Liver (tissue), 3 donors: ENCODE measurements at regions not wholly inside any gene's neighbourhood (a gene's known extent, or its start where the extent isn't known, plus 50 kb on each side); places are given as distances from the start of the nearest gene placed in this dataset.

ENCODE experiments used
- CTCF ChIP-seq: fragments of 150-350 bp; IDR thresholded peaks from 2 replicates; pipeline ENCODE4 v1.5.1; 2017; ENCODE audit warnings: improper control_type of control experiment, low read depth, low read length; ENCODE audit not compliant: missing input control
- GABPA ChIP-seq, 2 donors: IDR thresholded peaks in 1 of 2; conservative IDR thresholded peaks in 1 of 2; 2 replicates each; pipeline ENCODE4 v1.6.1; 2016; ENCODE audit warnings: antibody characterized with exemption in 2 of 2, mild to moderate bottlenecking in 1 of 2, moderate library complexity in 1 of 2
- TAF1 ChIP-seq: conservative IDR thresholded peaks from 2 replicates; pipeline ENCODE4 v1.6.1; 2016; ENCODE audit warnings: antibody characterized with exemption, mild to moderate bottlenecking
- YY1 ChIP-seq: IDR thresholded peaks from 2 replicates; pipeline ENCODE4 v1.6.1; 2016; ENCODE audit warnings: antibody characterized with exemption, mild to moderate bottlenecking
- TF ChIP-seq, protein P1 (sequence below): IDR thresholded peaks from 2 replicates; pipeline ENCODE4 v1.6.1; 2016; ENCODE audit warnings: antibody characterized with exemption
- donor health status: healthy.
- donor health status: healthy.

GRCh38 chr2:146240391-146240790, 1604.4 kb upstream of the ACVR2A start:
- no peak for TF ChIP-seq CTCF
- no peak for TF ChIP-seq YY1
- TF ChIP-seq GABPA (IDR thresholded peaks at IDR 0.05 in 1 of 2, conservative IDR thresholded peaks at IDR 0.05 in 1 of 2): no peak
- no peak for TF ChIP-seq TAF1
- TF ChIP-seq, protein P1, sequence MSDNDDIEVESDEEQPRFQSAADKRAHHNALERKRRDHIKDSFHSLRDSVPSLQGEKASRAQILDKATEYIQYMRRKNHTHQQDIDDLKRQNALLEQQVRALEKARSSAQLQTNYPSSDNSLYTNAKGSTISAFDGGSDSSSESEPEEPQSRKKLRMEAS: no peak
